ENCODE measurements at regions not wholly inside any gene's neighbourhood (a gene's known extent, or its start where the extent isn't known, plus 50 kb on each side); places are given as distances from the start of the nearest gene placed in this dataset.

- DNase-seq (ENCODE audit: low read depth in 2 of 2): no peak
Measured at GRCh38 chr2:221267773-221268425, 304.2 kb downstream of the EPHA4 start.

GRCh38 chr2:221268631-221269030 is 303.5 kb downstream of the EPHA4 start:
- no peak for DNase-seq (ENCODE audit: low read depth in 2 of 2)

- no peak for DNase-seq (ENCODE audit: low read depth in 2 of 2)
Measured at GRCh38 chr2:221270806-221271205, 301.3 kb downstream of the EPHA4 start.

- no peak for DNase-seq (ENCODE audit: low read depth in 2 of 2)
Measured at GRCh38 chr2:221272729-221273128, 299.4 kb downstream of the EPHA4 start.

GRCh38 chr2:221276033-221276432 is 296.1 kb downstream of the EPHA4 start:
- no peak for DNase-seq (ENCODE audit: low read depth in 2 of 2)

- DNase-seq (ENCODE audit: low read depth in 2 of 2): no peak
Measured at GRCh38 chr2:221276601-221277000, 295.5 kb downstream of the EPHA4 start.

- DNase-seq (ENCODE audit: low read depth in 2 of 2): no peak
Measured at GRCh38 chr2:221282386-221282785, 289.7 kb downstream of the EPHA4 start.

- no peak for DNase-seq (ENCODE audit: low read depth in 2 of 2)
Measured at GRCh38 chr2:221283896-221284545, 288.1 kb downstream of the EPHA4 start.

- DNase-seq (ENCODE audit: low read depth in 2 of 2): no peak
Measured at GRCh38 chr2:221285148-221285547, 287.0 kb downstream of the EPHA4 start.

- DNase-seq (ENCODE audit: low read depth in 2 of 2): no peak
Measured at GRCh38 chr2:221286406-221286805, 285.7 kb downstream of the EPHA4 start.

GRCh38 chr2:221289389-221289788 is 282.7 kb downstream of the EPHA4 start:
- no peak for DNase-seq (ENCODE audit: low read depth in 2 of 2)

- no peak for DNase-seq (ENCODE audit: low read depth in 2 of 2)
Measured at GRCh38 chr2:221289846-221290245, 282.3 kb downstream of the EPHA4 start.

- DNase-seq (ENCODE audit: low read depth in 2 of 2): no peak
Measured at GRCh38 chr2:221293949-221294742, 278.0 kb downstream of the EPHA4 start.

- no peak for DNase-seq (ENCODE audit: low read depth in 2 of 2)
Measured at GRCh38 chr2:221304916-221305315, 267.2 kb downstream of the EPHA4 start.

GRCh38 chr2:221308507-221309066 is 263.5 kb downstream of the EPHA4 start:
- no peak for DNase-seq (ENCODE audit: low read depth in 2 of 2)

- DNase-seq (ENCODE audit: low read depth in 2 of 2): no peak
Measured at GRCh38 chr2:221309892-221310583, 262.1 kb downstream of the EPHA4 start.

GRCh38 chr2:221310730-221311129 is 261.4 kb downstream of the EPHA4 start:
- no peak for DNase-seq (ENCODE audit: low read depth in 2 of 2)

GRCh38 chr2:221312634-221313033 is 259.5 kb downstream of the EPHA4 start:
- no peak for DNase-seq (ENCODE audit: low read depth in 2 of 2)

GRCh38 chr2:221314786-221315185 is 257.3 kb downstream of the EPHA4 start:
- DNase-seq (ENCODE audit: low read depth in 2 of 2): no peak

- DNase-seq (ENCODE audit: low read depth in 2 of 2): no peak
Measured at GRCh38 chr2:221318376-221319130, 253.6 kb downstream of the EPHA4 start.

GRCh38 chr2:221322741-221323140 is 249.4 kb downstream of the EPHA4 start:
- no peak for DNase-seq (ENCODE audit: low read depth in 2 of 2)
